Sigmoid colon (tissue), 6 donors: ENCODE measurements at regions not wholly inside any gene's neighbourhood (a gene's known extent, or its start where the extent isn't known, plus 50 kb on each side); places are given as distances from the start of the nearest gene placed in this dataset.

Experiments
- DNase-seq: peaks from one replicate; pipeline ENCODE4 v3.0.0-alpha.2; 2019
- H3K27ac ChIP-seq, 4 donors: fragments of 200-600 bp; sonication (generic); one replicate each; pipeline ENCODE4 v1.5.1; 2016 to 2019; ENCODE audit warnings: mild to moderate bottlenecking in 1 of 4
- H3K27me3 ChIP-seq, 3 donors: fragments of 200-600 bp; sonication (generic); one replicate each; pipeline ENCODE4 v1.5.1; 2019; ENCODE audit warnings: mild to moderate bottlenecking in 1 of 3
- H3K36me3 ChIP-seq, 4 donors: fragments of 200-600 bp; sonication (generic); one replicate each; pipeline ENCODE4 v1.5.1; 2016 to 2019
- H3K4me1 ChIP-seq, 4 donors: fragments of 200-600 bp; sonication (generic); one replicate each; pipeline ENCODE4 v1.5.1; 2017 to 2019
- H3K4me3 ChIP-seq, 4 donors: fragments of 200-600 bp; sonication (generic); one replicate each; pipeline ENCODE4 v1.5.1; 2017 to 2019; ENCODE audit warnings: mild to moderate bottlenecking in 2 of 4, moderate library complexity in 1 of 4
- H3K9me3 ChIP-seq, 4 donors: fragments of 200-600 bp in 3 of 4; sonication (generic) in 3 of 4; one replicate each; pipeline versions ENCODE4 v1.5.1 to v1.6.1; 2013 to 2019
- EP300 ChIP-seq, 4 donors: sonication (generic); formaldehyde crosslinking; IDR thresholded peaks; one replicate each; pipeline ENCODE4 v1.6.1; 2017; ENCODE audit warnings: antibody characterized with exemption in 4 of 4
- POLR2A ChIP-seq, 2 donors: fragments of 450-650 bp; IDR thresholded peaks; one replicate each; pipeline ENCODE4 v1.6.1; 2016; ENCODE audit warnings: antibody characterized with exemption in 2 of 2, mild to moderate bottlenecking in 2 of 2, moderate library complexity in 2 of 2
- POLR2AphosphoS5 ChIP-seq, 4 donors: sonication (generic); formaldehyde crosslinking; IDR thresholded peaks; one replicate each; pipeline ENCODE4 v1.6.1; 2017; ENCODE audit warnings: antibody characterized with exemption in 4 of 4
- WGBS, 2 donors: extraction: QIAGEN DNeasy Blood & Tissue Kit; methylation state at CpG; one replicate each; pipeline ENCODE4 v1.1.7; 2013; 5-methylcytosine and 5-hydroxymethylcytosine counted together
- intact Hi-C: fragments of 100-400 bp; cut with DNase I; formaldehyde crosslinking; loops from one replicate; pipeline ENCODE4 v1.15.1; 2023
- TF ChIP-seq, protein P1 (sequence below), 4 experiments: fragments of 450-650 bp in 3 of 4; fragments of 200-600 bp in 1 of 4; IDR thresholded peaks; one replicate each; pipeline ENCODE4 v1.5.1; 2016 to 2019; ENCODE audit warnings: antibody characterized with exemption in 4 of 4, mild to moderate bottlenecking in 3 of 4, moderate library complexity in 2 of 4
- donor health status: healthy with polysubstance abuse.
- donor health status: healthy.

DNA sequence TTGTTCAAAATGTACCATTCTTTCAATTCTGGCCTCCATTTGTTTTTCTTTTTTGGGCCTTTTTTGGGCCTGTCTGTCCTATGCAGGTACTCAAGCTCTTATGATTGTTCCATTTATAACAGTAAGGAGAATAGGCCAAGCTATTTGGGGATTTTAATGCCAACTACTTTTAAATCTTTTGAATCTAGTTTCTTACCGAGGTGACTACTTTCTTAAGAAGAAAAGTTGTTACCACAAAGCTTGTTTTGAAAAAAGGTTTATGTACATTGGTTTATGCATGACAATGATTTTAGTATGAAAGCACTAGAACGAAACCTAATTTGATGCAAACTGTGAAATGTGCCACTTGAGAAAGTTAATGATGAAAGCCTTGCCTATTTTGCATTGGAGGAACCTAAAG, 98.3 kb upstream of the MTHFD1L start:
- no peaks in the 10 kb centered on the region for H3K27me3 ChIP-seq
- no peaks in the 10 kb centered on the region for H3K9me3 ChIP-seq
- TF ChIP-seq POLR2A (IDR thresholded peaks at IDR 0.05) (no peak), POLR2AphosphoS5 (IDR thresholded peaks at IDR 0.05) (no peak), EP300 (IDR thresholded peaks at IDR 0.05) (no peak)
- TF ChIP-seq, protein P1, sequence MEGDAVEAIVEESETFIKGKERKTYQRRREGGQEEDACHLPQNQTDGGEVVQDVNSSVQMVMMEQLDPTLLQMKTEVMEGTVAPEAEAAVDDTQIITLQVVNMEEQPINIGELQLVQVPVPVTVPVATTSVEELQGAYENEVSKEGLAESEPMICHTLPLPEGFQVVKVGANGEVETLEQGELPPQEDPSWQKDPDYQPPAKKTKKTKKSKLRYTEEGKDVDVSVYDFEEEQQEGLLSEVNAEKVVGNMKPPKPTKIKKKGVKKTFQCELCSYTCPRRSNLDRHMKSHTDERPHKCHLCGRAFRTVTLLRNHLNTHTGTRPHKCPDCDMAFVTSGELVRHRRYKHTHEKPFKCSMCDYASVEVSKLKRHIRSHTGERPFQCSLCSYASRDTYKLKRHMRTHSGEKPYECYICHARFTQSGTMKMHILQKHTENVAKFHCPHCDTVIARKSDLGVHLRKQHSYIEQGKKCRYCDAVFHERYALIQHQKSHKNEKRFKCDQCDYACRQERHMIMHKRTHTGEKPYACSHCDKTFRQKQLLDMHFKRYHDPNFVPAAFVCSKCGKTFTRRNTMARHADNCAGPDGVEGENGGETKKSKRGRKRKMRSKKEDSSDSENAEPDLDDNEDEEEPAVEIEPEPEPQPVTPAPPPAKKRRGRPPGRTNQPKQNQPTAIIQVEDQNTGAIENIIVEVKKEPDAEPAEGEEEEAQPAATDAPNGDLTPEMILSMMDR (IDR thresholded peaks at IDR 0.05), result no peak
- peaks cover 0 to 6% (median 0%) of the 10 kb centered on the region in 4 donors for H3K4me1 ChIP-seq
- peak overlapping the region in 2 of 4 donors; percentile 22 to 46 for H3K27ac ChIP-seq
- 85 to 89% methylated on average over 2 of the region's 2 CpGs for WGBS, 2 donors
- H3K36me3 ChIP-seq, result no peaks in the 10 kb centered on the region
- no peak overlapping the region for H3K4me3 ChIP-seq
- DNase-seq, result no peak
- intact Hi-C loops, result no loop called here

DNA sequence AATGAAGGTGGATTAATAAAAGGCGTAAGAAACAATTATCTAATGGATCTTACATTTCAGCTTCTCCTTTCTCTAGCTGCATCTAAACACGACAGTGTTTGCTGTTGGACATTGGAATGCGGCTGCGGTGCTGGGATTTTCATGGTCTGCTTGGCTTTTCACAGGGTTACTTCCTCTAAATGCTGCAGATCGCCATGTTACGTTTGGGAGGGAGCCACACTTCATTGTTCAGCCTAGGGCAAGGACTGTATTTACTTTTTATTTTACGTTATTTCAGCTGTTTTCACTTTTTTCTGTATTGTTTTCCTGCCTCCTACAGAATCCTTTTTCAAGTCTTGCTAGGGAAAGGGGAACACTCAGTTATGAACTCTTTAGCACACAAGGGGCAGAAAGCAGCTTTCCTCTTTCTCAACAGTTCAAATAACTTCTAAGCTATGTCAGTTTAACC, 97.9 kb upstream of the MTHFD1L start:
- no peak for DNase-seq
- no peak for TF ChIP-seq EP300 (IDR thresholded peaks at IDR 0.05)
- TF ChIP-seq, protein P1 (IDR thresholded peaks at IDR 0.05), result no peak
- no peak for TF ChIP-seq POLR2A (IDR thresholded peaks at IDR 0.05)
- TF ChIP-seq POLR2AphosphoS5 (IDR thresholded peaks at IDR 0.05), result no peak
- H3K36me3 ChIP-seq, result no peaks in the 10 kb centered on the region
- no peaks in the 10 kb centered on the region for H3K27me3 ChIP-seq
- no peaks in the 10 kb centered on the region for H3K9me3 ChIP-seq
- 71 to 78% methylated on average over 7 of the region's 7 CpGs for WGBS, 2 donors
- intact Hi-C loops, result no loop called here
- no peak overlapping the region for H3K4me3 ChIP-seq
- peaks cover 0 to 6% (median 0%) of the 10 kb centered on the region in 4 donors for H3K4me1 ChIP-seq
- H3K27ac ChIP-seq, result peak overlapping the region in 2 of 4 donors; percentile 22 to 46

DNA sequence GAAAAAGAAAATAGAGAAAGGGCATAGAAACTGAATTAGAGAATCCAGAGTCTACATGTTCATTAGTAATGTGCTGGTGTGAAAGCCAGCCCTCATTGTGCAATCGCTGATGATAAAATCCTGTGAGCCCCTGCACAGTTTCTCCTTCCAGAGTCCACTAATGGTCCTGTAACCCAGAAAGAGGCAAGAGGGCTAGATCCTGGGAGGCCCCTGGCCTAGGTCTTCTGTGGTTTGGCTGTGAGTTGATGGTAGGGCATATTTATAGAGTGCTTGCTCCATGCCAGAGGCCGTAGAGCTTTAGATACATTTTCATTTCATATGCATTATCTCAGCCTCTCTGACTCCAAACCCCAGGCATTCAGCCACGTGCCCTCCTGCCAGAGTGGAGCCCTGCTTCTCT, 94.9 kb upstream of the MTHFD1L start:
- H3K4me1 ChIP-seq, result peaks cover 0 to 6% (median 0%) of the 10 kb centered on the region in 4 donors
- TF ChIP-seq POLR2AphosphoS5 (IDR thresholded peaks at IDR 0.05) (no peak), EP300 (IDR thresholded peaks at IDR 0.05) (no peak), POLR2A (IDR thresholded peaks at IDR 0.05) (no peak)
- TF ChIP-seq, protein P1 (IDR thresholded peaks at IDR 0.05), result no peak
- H3K9me3 ChIP-seq, result peaks cover 0 to 6% (median 4%) of the 10 kb centered on the region in 4 donors
- H3K27ac ChIP-seq, result no peak overlapping the region
- no peaks in the 10 kb centered on the region for H3K36me3 ChIP-seq
- DNase-seq, result no peak
- intact Hi-C loops, result no loop called here
- no peaks in the 10 kb centered on the region for H3K27me3 ChIP-seq
- WGBS, 2 donors, result 88 to 95% methylated on average over 3 of the region's 3 CpGs
- H3K4me3 ChIP-seq, result no peak overlapping the region

DNA sequence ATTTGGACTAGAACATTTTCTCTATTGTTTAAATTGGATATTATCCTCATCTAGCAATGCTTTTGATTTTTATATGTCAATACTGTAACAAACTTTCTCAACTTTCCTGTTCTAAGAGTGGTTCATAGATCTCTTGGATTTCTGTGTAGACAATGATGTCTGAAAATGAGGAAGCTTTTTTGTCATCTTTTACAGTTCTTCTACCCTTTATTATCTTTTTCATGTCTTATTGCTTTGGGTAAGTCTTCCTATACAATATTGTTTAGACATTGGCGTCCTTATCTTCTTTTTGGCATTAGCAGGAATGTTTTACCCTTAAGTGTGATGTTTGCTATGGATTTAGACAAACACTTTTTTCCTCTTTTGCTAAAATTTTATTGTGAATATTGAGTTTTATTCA, 91.5 kb upstream of the MTHFD1L start:
- no peak overlapping the region for H3K4me3 ChIP-seq
- no peak for DNase-seq
- WGBS, 2 donors, result 46 to 90% methylated on average over 1 of the region's 1 CpG
- no peaks in the 10 kb centered on the region for H3K36me3 ChIP-seq
- intact Hi-C loops, result no loop called here
- TF ChIP-seq POLR2AphosphoS5 (IDR thresholded peaks at IDR 0.05), result no peak
- no peak for TF ChIP-seq EP300 (IDR thresholded peaks at IDR 0.05)
- no peak for TF ChIP-seq POLR2A (IDR thresholded peaks at IDR 0.05)
- TF ChIP-seq, protein P1 (IDR thresholded peaks at IDR 0.05), result no peak
- H3K27ac ChIP-seq, result no peak overlapping the region
- no peaks in the 10 kb centered on the region for H3K4me1 ChIP-seq
- no peaks in the 10 kb centered on the region for H3K27me3 ChIP-seq
- peaks cover 0 to 6% (median 4%) of the 10 kb centered on the region in 4 donors for H3K9me3 ChIP-seq
